HCT116 (cell line): ENCODE measurements at regions not wholly inside any gene's neighbourhood (a gene's known extent, or its start where the extent isn't known, plus 50 kb on each side); places are given as distances from the start of the nearest gene placed in this dataset.
A peak's percentile ranks its signal among the peaks of the same experiment; 100 is the strongest.

ENCODE experiments used
- ATAC-seq: fragments of 200-7000 bp; cut with Tn5 transposase; 2 replicates; pipeline ENCODE4 v1.9.1; 2020; ENCODE audit warnings: mild to moderate bottlenecking, moderate library complexity
- BruUV-seq: library from RNA; stranded (reverse); fragments of 400-500 nt; replicated peaks from 2 replicates; lab custom pipeline; 2021; lab: Mats Ljungman, UMichigan
- CTCF ChIA-PET: fragments of 300-600 bp; sonication (Branson Sonifier 250); formaldehyde crosslinking; loops from one replicate; lab custom pipeline; 2021; ENCODE audit warnings: antibody characterized with exemption; lab: Charles Lee
- POLR2A ChIA-PET: fragments of 300-600, 350-600 bp; sonication (Branson Sonifier 250); formaldehyde crosslinking; loops from one replicate; lab custom pipeline; 2021; ENCODE audit warnings: antibody characterized with exemption; lab: Charles Lee
- RAD21 ChIA-PET, 2 experiments: fragments of 300-600 bp; sonication (Branson Sonifier 250); formaldehyde crosslinking; loops; one replicate each; lab custom pipeline; 2023; ENCODE audit warnings: low total read pairs in 2 of 2; ENCODE audit not compliant: uncharacterized antibody in 2 of 2, unreplicated experiment in 2 of 2, low non-redundant PET in 1 of 2; lab: Charles Lee
- DNase-seq: peaks from one replicate; pipeline ENCODE4 v3.0.0-alpha.2; 2010; ENCODE audit warnings: low read depth, low spot score
- H2AFZ ChIP-seq: fragments of 200-600 bp; shearing (Covaris generic), sonication (generic); 2 replicates; pipeline ENCODE4 v1.6.1; 2017; ENCODE audit warnings: low read depth, mixed run types, mixed read lengths, antibody characterized with exemption, low read length; ENCODE audit not compliant: poor library complexity, severe bottlenecking
- H3K27ac ChIP-seq: 2 replicates; pipeline ENCODE4 v1.5.1; 2012; ENCODE audit warnings: low read depth, low read length
- H3K27me3 ChIP-seq: fragments of 200-600 bp; sonication (generic); 2 replicates; pipeline ENCODE4 v1.6.1; 2016; ENCODE audit warnings: mixed run types, low read length, mixed read lengths; ENCODE audit not compliant: insufficient read depth
- H3K36me3 ChIP-seq, 2 experiments: fragments of 200-500 bp in 1 of 2; fragments of 200-600 bp in 1 of 2; sonication (Bioruptor generic) in 1 of 2; sonication (generic) in 1 of 2; 2 replicates each; pipeline versions ENCODE4 v1.5.1 to v1.6.1; 2014 to 2016; ENCODE audit warnings: low read length in 2 of 2, inconsistent platforms in 1 of 2, mixed read lengths in 1 of 2, mixed run types in 1 of 2; ENCODE audit not compliant: insufficient read depth in 2 of 2, control insufficient read depth in 1 of 2
- H3K4me1 ChIP-seq, 2 experiments: fragments of 200-600 bp in 1 of 2; sonication (generic) in 1 of 2; 2 replicates each; pipeline versions ENCODE4 v1.5.1 to v1.6.1; 2012 to 2017; ENCODE audit warnings: low read length in 2 of 2, inconsistent platforms in 1 of 2, mild to moderate bottlenecking in 1 of 2, mixed read lengths in 1 of 2, mixed run types in 1 of 2, moderate library complexity in 1 of 2; ENCODE audit not compliant: insufficient read depth in 2 of 2, control insufficient read depth in 1 of 2
- H3K4me2 ChIP-seq: fragments of 200-600 bp; sonication (generic); 2 replicates; pipeline ENCODE4 v1.6.1; 2017; ENCODE audit warnings: mixed run types, low read length, mixed read lengths
- H3K4me3 ChIP-seq, 2 experiments: fragments of 200-600 bp in 1 of 2; sonication (generic) in 1 of 2; replicated peaks in 1 of 2; 2 replicates each; pipeline ENCODE4 v1.5.1; 2011 to 2016; ENCODE audit warnings: low read length in 2 of 2, control low read depth in 1 of 2, low read depth in 1 of 2, mild to moderate bottlenecking in 1 of 2, mixed read lengths in 1 of 2, mixed run types in 1 of 2
- H3K79me2 ChIP-seq: fragments of 200-600 bp; sonication (generic); 2 replicates; pipeline ENCODE4 v1.6.1; 2017; ENCODE audit warnings: mild to moderate bottlenecking, mixed run types, low read length, moderate library complexity, mixed read lengths; ENCODE audit not compliant: insufficient read depth
- H3K9ac ChIP-seq: fragments of 200-600 bp; sonication (generic); 2 replicates; pipeline ENCODE4 v1.6.1; 2016; ENCODE audit warnings: low read length, mixed read lengths
- H3K9me2 ChIP-seq: fragments of 200-600 bp; sonication (generic), shearing (Covaris generic); 2 replicates; pipeline ENCODE4 v1.6.1; 2017; ENCODE audit warnings: mixed run types, mild to moderate bottlenecking, moderate library complexity; ENCODE audit not compliant: insufficient read depth
- H3K9me3 ChIP-seq, 2 experiments: fragments of 200-500 bp in 1 of 2; fragments of 200-600 bp in 1 of 2; sonication (Bioruptor generic) in 1 of 2; sonication (generic) in 1 of 2; 2 replicates each; pipeline ENCODE4 v1.6.1; 2014 to 2017; ENCODE audit warnings: low read length in 2 of 2, mixed read lengths in 2 of 2, inconsistent platforms in 1 of 2, low read depth in 1 of 2, mild to moderate bottlenecking in 1 of 2, mixed run types in 1 of 2, moderate library complexity in 1 of 2; ENCODE audit not compliant: control insufficient read depth in 1 of 2, insufficient read depth in 1 of 2
- H4K20me1 ChIP-seq: fragments of 200-600 bp; sonication (generic), shearing (Covaris generic); 2 replicates; pipeline ENCODE4 v1.6.1; 2017; ENCODE audit warnings: mixed run types, mild to moderate bottlenecking, moderate library complexity; ENCODE audit not compliant: insufficient read depth
- ATF3 ChIP-seq: IDR thresholded peaks from 2 replicates; pipeline ENCODE4 v1.6.1; 2012
- CBX3 ChIP-seq: IDR thresholded peaks from 2 replicates; pipeline ENCODE4 v1.6.1; 2012; ENCODE audit warnings: low read depth
- CEBPB ChIP-seq: IDR thresholded peaks from 2 replicates; pipeline ENCODE4 v1.6.1; 2012; ENCODE audit warnings: low read depth
- EGR1 ChIP-seq: IDR thresholded peaks from 2 replicates; pipeline ENCODE4 v1.6.1; 2012; ENCODE audit warnings: low read depth
- ELF1 ChIP-seq: IDR thresholded peaks from 2 replicates; pipeline ENCODE4 v1.6.1; 2012; ENCODE audit warnings: low read depth, borderline replicate concordance
- EZH2 ChIP-seq: fragments of 200-600 bp; sonication (generic); IDR thresholded peaks from 2 replicates; pipeline ENCODE4 v1.6.1; 2017; ENCODE audit warnings: antibody characterized with exemption, mixed run types
- EZH2phosphoT487 ChIP-seq: fragments of 200-600 bp; IDR thresholded peaks from 2 replicates; pipeline ENCODE4 v1.6.1; 2018; ENCODE audit warnings: antibody characterized with exemption, borderline replicate concordance
- FOSL1 ChIP-seq: IDR thresholded peaks from 2 replicates; pipeline ENCODE4 v1.6.1; 2012; ENCODE audit warnings: low read depth
- JUND ChIP-seq: IDR thresholded peaks from 2 replicates; pipeline ENCODE4 v1.6.1; 2012
- MAX ChIP-seq: IDR thresholded peaks from 2 replicates; pipeline ENCODE4 v1.6.1; 2012
- POLR2A ChIP-seq: IDR thresholded peaks from 2 replicates; pipeline ENCODE4 v1.7.0; 2011; ENCODE audit warnings: borderline replicate concordance; ENCODE audit not compliant: insufficient read depth, insufficient read length; ENCODE audit errors: extremely low read depth
- POLR2AphosphoS5 ChIP-seq: IDR thresholded peaks from 2 replicates; pipeline ENCODE4 v1.6.1; 2011; ENCODE audit warnings: mild to moderate bottlenecking, low read depth, low read length, moderate library complexity
- RAD21 ChIP-seq: IDR thresholded peaks from 2 replicates; pipeline ENCODE4 v1.6.1; 2012; ENCODE audit warnings: low read depth, mild to moderate bottlenecking
- SIN3A ChIP-seq: IDR thresholded peaks from 2 replicates; pipeline ENCODE4 v1.6.1; 2012; ENCODE audit warnings: low read depth
- SP1 ChIP-seq: IDR thresholded peaks from 2 replicates; pipeline ENCODE4 v1.6.1; 2012; ENCODE audit warnings: low read depth
- SRF ChIP-seq: IDR thresholded peaks from 2 replicates; pipeline ENCODE4 v1.6.1; 2012; ENCODE audit warnings: low read depth
- TCF7L2 ChIP-seq: IDR thresholded peaks from 2 replicates; pipeline ENCODE4 v1.7.0; 2011; ENCODE audit warnings: borderline replicate concordance, inconsistent platforms; ENCODE audit not compliant: insufficient read depth, insufficient read length; ENCODE audit errors: extremely low read depth
- YY1 ChIP-seq: IDR thresholded peaks from 2 replicates; pipeline ENCODE4 v1.6.1; 2011; ENCODE audit warnings: low read length, low read depth, moderate library complexity, mild to moderate bottlenecking; ENCODE audit not compliant: insufficient replicate concordance; ENCODE audit errors: extremely low read depth
- ZBTB33 ChIP-seq: IDR thresholded peaks from 2 replicates; pipeline ENCODE4 v1.6.1; 2011; ENCODE audit warnings: mild to moderate bottlenecking, low read length, moderate library complexity; ENCODE audit not compliant: insufficient replicate concordance; ENCODE audit errors: extremely low read depth
- ZFX ChIP-seq: fragments of 450-650 bp; IDR thresholded peaks from 2 replicates; pipeline ENCODE4 v1.6.1; 2017
- intact Hi-C: fragments of 100-400 bp; cut with micrococcal nuclease; formaldehyde crosslinking; loops from 2 replicates; pipeline ENCODE4 v1.10.0; 2022

GRCh38 chr12:98208816-98209215 is 306.6 kb upstream of the TMPO start (continued):
- TF ChIP-seq EZH2 = no peak
- no peak for TF ChIP-seq YY1
- no peak for TF ChIP-seq EZH2phosphoT487
- no peak for TF ChIP-seq FOSL1

GRCh38 chr12:98211909-98212695 is 303.3 kb upstream of the TMPO start:
- no peaks in the 10 kb centered on the region for H3K36me3 ChIP-seq
- ChIA-PET POLR2A (no interaction called here), RAD21 (no interaction called here), CTCF (no interaction called here)
- ATAC-seq = peak; percentile 44
- no peaks in the 10 kb centered on the region for H3K79me2 ChIP-seq
- H3K9me2 ChIP-seq = no peaks in the 10 kb centered on the region
- no TSS peak for BruUV-seq
- DNase-seq = no peak
- H4K20me1 ChIP-seq = no peaks in the 10 kb centered on the region
- peaks cover 6% of the 10 kb centered on the region; the same call in 1 of the 2 replicates for H3K27me3 ChIP-seq
- intact Hi-C loops = no loop called here
- TF ChIP-seq SP1 = no peak
- no peak for TF ChIP-seq CBX3
- no peak for TF ChIP-seq FOSL1
- TF ChIP-seq POLR2AphosphoS5 = no peak
- TF ChIP-seq EZH2 = no peak
- TF ChIP-seq ZBTB33 = no peak
- TF ChIP-seq SRF = no peak
- TF ChIP-seq JUND = no peak
- no peak for TF ChIP-seq EGR1
- TF ChIP-seq SIN3A = no peak
- no peak for TF ChIP-seq TCF7L2
- TF ChIP-seq ZFX = no peak
- TF ChIP-seq ELF1 = no peak
- no peak for TF ChIP-seq CEBPB
- TF ChIP-seq POLR2A = no peak
- no peak for TF ChIP-seq ATF3
- TF ChIP-seq MAX = no peak
- TF ChIP-seq RAD21 = no peak
- no peak for TF ChIP-seq EZH2phosphoT487
- no peak for TF ChIP-seq YY1
- H3K4me3 ChIP-seq = no peak overlapping the region
- no peaks in the 10 kb centered on the region for H3K4me1 ChIP-seq
- no peak overlapping the region for H3K4me2 ChIP-seq
- no peak overlapping the region for H3K9ac ChIP-seq
- no peak overlapping the region for H3K27ac ChIP-seq
- H2AFZ ChIP-seq = no peak overlapping the region
- H3K9me3 ChIP-seq = no peaks in the 10 kb centered on the region
